AG08396 (cell line): ENCODE measurements at regions not wholly inside any gene's neighbourhood (a gene's known extent, or its start where the extent isn't known, plus 50 kb on each side); places are given as distances from the start of the nearest gene placed in this dataset.

Source experiments
- DNase-seq: peaks from one replicate; pipeline ENCODE4 v3.0.0; 2012; ENCODE audit warnings: low spot score, mixed read lengths

DNA sequence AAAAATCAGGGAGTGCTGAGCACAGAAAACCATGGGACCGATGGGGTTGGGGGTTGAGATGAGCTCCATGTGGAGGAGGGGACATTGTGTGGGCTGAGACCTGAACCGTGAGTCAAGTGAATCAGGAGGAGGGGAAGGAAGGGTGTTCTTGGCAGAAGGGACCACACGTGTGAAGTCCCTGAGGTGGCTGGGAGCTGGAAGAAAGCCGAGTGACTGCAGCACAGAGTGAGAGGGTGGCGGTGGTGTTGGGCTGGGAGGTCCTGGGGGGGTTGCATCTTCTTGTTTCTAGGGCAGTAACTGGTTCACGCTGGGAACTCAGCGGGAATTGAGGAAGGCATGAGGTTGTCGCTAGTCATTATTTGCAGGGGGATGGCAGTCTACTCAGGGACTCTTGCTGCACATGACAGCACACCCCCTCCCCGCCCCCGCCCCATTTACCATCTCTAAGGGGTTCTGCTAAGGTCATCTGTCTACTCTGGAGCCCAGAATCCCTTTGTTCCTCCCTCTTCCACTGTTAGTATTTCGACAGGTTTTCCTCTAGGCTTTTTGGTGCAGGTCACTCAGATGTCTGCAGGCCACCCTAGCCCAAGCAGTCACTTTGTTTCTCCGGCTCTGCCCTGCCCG lies 254.3 kb downstream of the TLE3 start:
- DNase-seq, result no peak

DNA sequence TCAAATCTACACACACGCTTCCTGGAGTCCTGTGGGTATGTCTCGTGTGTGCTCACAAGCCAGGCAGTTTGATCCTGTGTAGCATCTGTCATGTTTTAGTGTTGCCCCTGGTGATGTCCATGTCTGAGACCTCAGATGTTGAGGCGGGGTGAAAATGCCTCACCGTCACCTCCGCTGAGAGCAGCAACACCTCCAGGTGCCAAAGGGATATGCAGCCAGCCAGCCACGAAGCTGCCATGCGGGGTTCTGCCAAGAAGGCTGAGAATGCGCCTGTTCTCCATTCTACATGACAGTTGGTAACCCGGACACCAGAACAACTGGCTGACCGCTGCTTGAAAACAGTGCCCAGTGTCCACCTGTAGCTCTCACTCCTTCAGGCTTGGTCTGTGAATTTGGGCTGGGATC lies 253.8 kb downstream of the TLE3 start:
- DNase-seq, result no peak

DNA sequence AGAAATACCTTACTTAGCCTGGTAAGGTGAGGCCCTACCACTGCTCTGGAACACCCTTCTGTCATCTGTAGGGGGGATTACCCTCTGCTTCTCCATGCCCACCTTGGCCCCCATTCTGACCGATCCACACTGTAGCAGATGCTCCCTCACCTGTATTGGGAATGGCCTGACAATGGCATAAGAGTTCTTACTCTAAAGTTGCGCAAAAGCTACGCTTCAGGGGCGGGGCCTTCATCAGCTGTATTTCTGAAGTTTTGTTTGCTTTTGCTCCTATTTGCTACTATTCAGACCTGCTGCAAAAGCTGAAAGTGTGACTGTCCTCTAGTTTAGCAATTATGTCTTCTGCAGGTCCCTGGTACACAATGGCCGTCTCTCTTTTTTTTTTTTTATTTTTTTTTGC lies 252.6 kb downstream of the TLE3 start:
- DNase-seq, result no peak

DNA sequence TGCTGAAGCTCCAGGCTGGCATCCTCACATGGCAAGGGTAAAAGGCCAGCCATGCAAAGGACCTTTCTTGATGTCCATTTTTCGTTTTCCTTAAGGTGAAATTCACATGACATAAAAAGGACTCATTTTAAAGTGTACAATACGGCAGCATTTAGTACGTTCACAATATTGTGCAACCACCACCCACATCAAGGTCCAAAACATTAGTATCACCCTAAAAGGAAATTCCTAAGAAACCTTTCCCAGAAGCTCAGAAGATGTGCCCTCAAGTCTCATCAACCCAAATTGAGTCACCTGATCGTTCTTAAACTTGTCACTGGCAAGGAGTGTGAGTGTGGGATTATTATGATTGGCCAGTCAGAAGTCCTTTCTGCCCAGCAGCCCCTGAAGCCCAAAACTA lies 250.1 kb downstream of the TLE3 start:
- no peak for DNase-seq

DNA sequence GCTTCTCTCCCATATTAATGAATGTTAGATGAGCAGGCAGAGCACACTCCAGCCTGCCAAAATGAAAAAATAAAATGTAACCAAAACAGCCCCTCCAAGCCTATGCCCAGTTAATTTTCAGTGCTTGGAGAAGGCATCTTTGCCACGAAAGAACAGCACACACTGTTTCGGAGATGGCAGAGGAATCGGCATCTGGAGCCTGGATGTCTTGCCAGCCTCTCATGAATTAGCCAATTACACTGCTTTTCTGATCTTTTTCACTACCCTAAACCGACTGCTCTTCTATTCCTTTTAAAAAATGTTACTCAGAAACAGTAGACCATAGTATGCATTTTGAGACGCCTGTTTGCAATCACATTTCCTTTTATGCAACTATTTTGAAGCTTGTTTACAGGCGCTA lies 249.6 kb downstream of the TLE3 start:
- DNase-seq, result no peak

DNA sequence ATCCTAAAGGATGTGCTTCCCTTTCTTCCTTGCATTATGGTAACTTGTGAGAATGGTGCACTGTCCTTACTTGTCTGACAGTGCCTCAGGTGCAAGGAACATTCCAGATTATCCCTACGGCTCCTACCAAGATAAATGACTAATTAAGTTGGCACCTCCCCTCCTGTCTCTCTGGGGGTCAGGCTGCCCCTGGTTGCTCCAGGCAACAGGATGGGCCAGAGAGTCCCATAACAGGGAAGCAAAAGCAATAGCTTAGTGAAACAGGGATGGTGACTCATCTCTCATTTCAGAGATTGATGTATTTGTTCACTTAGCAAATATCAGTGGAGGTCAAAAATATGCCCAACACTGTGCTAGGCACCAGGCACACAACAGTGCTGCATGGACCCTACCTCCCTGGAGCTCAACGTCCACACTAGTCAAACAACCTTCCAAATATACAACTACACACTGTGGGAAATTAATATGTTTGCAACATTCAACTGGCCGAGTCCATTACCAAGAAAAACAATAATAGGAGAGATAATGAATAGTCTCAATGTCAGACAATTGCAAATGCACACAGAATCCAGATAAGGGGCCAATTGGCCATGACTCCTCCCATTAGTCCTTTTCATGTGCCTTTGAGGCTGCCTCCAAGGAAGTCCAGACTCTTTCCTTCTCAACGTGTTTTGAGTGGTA lies 249.0 kb downstream of the TLE3 start:
- DNase-seq, result no peak

DNA sequence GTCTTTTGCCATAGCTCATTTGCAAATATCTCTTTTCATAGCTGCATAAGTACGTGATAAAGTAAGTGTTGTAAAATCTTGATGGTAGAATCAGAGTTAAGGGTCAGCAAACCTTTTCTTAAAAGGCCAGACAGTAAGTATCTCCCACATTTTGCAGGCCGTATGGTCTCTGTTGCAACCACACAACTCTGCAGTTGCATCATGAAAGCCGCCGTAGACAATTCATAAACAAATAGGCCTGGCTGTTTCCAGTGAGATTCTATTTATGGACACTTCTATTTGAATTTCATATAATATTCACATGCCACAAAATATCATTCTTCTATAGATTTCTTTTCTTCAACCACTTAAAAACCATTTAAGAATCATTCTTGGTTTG lies 248.5 kb downstream of the TLE3 start:
- no peak for DNase-seq

DNA sequence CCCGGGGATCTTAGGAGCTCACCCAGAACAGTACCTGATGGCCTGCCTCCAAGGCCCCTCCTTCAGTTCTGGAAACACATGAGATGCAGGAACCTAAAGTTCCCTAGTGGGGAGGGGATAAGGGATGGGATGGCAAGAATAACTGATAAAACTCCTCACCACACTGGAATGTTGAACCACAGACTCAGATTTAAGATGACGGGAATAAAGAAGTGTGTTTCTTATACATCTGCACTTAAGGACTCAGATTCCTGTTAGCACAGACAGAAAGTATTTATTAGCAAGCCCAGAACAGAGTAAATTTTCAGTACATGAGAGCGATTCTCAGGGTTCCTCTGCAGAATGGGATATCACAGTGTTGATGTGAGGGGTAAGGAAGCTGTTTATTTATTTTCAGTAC lies 245.2 kb downstream of the TLE3 start:
- DNase-seq, result no peak

DNA sequence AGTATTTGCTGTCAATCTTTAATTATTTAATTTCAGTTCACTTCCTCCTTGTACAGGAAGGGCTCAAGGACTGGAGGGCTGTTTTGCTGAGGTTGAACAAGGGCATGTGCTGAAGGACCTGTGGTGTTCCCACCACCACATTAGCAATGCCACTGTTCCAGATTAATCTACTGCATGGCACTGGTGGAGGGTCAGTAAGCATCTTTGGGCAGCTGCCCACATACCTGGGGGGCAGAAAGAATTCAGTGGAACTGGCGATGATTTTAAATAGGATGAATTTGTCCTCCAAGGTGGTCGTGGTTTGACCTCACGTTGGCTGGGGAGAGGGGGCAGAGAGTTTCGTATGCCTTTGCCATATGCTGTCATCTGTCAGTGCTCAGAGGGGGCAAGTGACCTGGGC lies 244.8 kb downstream of the TLE3 start:
- no peak for DNase-seq

DNA sequence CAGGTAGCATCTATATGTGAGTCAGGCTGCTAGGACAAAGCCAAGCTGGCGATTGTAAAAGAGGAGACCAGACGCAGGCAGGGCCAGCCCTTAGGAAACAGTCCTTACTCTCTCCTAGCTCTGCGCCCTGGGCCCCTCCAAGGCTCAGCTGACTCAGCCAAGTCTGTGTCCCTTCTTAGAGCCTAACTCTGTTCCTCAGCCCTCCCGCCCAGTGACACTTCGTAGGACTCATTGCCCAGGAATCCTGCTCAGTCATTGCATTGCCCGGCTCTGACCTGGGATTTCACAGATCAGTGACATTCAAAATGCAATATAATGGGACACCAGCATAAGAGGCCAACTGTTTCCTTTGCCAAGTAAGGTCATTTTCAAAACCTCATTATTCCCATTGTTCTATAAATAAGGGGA lies 244.2 kb downstream of the TLE3 start:
- peak; percentile 77 for DNase-seq

DNA sequence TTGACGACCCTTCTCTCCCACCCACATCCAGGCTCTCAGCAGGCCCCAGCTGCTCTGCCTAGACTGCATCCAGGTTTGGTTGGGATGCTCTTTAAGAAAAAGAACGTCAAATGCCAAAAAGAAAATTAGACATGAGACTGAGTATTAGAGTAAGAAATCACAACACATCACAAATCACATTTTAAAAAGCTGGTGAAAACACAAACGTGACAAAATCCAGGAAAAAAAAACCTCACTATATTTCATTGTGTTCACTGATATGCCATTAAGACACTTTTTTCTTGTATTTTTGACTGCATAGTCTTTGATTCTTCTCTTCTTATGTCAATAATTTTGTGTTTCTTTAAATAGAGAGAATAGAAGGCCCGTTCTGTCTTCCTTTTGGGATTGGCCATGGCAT lies 243.7 kb downstream of the TLE3 start:
- DNase-seq, result no peak

DNA sequence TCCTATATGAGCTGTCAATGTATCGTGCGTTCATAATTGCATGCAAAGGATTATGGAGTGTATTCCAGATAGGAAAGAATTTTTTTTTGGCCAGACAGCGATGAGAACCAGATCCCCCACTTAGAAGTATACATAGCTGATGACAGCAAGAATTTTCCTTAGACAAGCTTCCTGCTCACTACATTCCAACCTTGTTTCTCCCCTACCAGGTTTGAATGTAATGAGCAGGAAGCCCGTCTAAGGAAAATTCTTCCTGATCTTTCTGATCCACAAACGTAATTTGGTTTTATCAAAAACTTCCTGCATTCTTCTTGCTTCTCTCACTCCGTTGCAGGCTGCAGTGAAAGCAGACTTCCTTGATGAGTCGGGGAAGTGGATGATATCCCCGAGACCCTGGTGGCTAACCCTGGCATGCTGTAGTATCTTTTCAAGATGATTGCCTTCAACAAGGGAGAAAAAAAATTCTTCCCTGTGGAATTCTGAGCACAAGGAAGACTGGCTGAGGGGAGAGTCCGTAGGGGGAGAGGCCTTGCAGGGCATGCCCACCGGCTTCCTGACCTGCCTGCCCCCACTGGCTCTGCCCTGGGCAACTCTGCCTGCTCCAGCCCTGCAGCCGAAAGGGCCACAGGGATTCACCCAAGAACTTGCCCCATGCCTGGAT lies 243.1 kb downstream of the TLE3 start:
- DNase-seq, result no peak

DNA sequence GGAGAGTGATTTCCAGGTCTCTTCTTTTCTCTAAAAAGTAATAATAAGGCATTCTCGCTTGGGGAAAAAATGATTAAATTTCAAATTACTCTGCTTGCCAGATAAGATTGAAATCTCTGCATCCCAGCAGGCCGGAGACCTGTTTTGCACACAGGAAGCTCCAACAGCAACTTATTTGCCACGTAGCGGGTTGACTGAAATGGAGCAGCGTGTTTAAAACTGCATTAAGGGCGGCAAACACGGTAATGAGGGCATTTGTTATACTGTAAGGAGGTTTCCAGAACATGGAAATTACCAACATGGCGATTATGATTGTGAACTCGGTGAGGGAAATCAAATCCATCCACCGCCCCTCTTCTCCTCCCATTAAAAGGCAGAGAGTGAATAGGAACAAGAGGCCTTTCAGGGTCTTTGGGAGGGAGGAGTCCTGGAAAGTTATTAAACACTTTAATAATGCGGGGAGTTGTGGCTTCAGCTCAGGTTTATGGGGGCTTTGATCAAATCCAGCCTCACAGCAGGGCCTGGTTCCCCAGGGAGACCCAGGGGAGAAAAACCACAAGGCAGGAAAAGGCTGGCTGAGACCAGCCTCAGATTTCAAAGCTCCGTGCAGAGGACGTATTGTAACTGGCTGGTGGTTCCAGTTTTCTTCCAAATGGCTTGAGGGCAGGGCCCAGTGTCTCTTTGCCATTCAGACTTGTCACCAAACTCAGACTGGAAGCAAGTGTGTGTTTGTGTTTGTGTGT lies 242.3 kb downstream of the TLE3 start:
- DNase-seq, result no peak

DNA sequence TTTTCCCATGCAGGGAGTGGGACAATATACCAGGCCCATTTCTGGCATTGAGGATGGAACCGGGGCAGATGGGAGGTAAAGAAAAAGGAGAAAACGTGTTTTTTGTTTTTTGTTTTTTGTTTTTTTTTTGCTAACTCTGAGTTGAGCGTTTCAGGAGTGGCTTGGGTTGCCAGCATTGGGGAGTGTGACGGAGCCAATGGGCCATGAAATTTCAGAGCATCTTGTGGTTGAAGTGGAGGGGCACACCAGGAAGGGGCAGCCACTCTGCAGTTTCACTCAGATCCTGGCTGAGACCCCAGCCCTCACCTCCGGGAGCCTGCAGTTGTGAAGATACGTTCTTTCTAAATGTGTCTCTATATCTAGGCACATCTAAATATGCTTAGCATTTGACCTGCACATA lies 240.5 kb downstream of the TLE3 start:
- DNase-seq, result no peak

DNA sequence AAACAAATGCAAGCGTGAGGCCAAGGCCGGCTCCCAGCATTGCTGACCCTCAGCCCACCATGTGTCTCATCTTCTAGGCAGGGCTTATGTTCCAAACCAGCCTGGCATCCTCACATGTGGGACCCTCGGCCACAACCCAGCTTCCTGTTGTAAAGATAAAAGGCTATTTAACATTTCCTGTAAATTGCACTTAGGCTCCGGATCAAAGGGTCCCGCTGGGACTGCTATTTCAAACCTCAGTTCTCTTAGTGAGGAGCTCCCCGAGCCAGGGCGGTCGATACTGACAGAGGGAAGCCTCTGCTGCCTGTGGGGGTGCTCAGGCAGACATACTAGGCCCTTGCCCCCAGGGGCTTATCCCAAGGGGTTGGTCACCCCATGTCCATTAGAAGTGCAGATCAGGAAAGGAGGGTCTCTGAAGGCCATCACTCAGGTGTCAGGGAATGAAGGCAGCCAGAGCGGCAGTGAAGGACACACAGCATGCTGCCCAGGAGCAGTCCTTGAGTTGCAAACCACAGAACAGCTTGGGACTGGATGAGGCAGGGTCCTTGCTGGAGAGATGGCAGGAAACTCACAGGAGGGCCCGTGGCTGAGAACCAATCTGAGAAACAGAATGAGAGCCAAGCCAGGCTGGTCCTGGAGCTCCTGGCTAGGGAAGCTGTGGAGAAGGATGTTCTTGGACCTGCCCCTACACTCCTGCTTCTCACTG lies 239.9 kb downstream of the TLE3 start:
- no peak for DNase-seq

DNA sequence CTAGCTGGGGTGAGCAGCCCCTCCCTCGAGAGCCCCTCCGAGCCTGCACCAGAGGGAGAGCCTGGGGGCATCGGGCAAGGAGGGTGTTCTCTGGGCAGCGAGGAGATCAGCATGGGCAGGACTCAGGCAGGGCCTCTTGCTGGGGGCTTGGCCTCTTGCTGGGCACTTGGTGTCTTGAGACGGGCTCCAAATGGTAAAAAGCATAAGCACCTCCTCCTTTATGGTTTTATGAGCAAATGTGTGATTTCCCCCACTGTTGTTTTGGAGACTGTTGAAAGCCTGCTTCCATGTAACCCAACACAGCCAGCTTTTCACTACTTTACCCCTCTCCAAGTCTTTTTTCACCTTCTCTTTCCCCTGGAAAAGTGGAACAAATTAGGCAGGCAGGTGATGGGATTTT lies 239.3 kb downstream of the TLE3 start:
- no peak for DNase-seq

DNA sequence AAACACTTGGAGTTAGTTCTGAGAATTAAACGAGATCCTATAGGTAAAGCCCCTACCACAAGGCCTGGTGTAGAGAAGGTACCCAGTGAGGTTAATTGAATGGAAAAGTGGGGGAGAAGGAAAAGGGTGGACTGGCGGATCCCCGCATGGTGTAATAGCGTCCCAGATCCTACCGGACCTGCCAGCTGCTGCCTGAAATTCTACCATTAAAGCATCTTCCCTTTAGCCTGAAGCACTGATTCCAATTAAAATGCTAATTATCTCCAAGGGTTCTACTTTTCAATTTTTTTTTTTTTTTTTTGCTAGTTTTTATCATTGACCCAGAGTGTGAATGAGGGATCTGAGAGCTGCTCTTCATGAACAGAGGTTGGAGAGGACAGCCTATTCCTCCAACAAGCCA lies 237.9 kb downstream of the TLE3 start:
- DNase-seq, result no peak

DNA sequence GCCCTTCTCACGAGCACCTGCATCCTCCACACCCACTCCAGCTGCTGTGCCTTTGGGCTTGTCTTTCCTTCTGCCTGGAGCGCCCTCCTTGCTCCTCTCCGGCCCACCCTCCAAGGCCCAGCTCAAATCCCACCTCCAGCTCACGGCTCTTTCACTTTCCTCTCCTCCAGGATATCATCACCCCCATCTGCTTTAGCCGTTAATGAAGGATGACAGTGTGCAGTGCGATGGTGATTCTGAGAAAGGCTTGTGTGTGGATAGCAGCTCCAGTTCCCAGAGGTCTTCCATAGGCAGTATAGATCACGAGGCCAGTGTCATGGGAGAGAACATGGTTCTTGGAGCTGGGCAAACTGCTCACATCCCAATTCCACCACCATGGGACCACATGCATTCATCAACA lies 237.4 kb downstream of the TLE3 start:
- no peak for DNase-seq

DNA sequence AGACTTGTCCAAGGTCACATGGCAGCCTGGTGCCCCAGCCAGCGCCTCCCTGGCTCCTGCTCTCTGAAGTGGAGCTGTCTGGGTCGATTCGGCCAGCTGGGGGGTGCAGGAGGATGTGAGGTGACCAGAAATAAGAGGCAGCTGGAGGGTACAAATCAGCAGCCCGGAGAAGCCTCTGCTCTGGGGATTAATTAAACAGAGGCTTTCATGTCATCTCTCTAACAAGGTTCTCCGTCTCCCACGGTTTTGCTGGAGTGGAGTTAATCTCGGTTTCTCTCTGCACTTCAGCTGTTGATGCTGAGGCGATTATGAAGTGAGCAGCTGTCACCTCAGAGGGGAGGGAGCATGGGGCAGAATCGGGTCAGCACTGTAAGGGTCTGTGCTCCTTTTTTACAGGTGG lies 236.8 kb downstream of the TLE3 start:
- no peak for DNase-seq

DNA sequence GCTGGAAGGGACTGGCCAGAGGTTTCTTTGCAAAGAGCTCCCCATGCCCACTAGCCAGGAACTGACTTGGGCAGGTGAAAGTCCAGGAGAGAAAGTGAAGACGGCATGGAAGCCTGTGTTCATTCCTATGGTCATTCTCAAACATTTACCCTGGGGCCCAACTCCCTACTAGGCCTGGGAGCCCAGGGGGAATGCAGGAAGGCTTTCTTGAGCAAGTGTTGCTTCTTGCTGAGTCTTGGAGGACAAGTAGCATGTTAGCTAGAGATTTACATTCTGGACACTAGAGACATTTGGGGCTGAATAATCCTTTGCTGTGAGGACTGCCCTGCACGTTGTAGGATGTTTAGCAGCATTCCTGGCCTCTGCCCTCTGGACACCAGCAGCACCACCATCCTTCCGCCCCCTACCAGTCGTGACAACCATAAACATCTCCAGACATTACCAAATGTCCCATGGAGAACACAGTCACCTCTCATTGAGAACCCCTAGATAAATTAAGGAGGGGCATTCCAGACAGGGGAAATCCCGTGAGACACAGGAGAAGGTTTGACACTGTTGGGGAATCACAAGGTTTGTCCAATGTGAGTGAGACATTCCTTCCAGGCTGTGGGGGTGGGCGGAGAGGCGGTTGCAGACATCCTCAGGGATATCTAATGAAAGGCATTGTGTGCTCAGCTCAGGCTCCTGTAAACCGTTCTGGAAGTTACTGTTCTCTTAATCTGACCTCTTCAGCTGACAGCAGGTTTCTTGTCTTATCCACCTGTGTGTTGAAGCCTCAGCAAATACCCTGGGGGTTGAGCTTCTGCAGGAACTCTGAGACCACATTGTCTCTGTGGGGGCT lies 236.2 kb downstream of the TLE3 start:
- DNase-seq, result no peak

DNA sequence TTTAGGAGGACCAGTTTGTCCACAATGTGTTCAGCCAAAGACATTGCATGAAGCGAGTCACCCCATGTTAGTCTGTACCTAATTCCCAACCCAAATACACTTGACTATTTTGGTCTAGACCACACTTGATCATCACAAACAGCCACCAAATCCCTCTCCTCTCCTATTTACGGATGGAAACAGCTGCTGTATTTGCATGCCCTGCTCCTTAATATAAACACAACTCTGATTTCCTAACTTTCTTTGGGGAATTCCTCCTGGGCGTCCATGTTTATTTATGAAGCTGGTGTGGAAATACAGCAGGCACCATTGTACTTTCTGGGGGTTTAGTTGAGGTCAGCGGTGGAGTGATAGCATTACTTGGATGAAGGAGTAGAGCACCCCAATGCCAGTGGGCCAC lies 235.2 kb downstream of the TLE3 start:
- no peak for DNase-seq

DNA sequence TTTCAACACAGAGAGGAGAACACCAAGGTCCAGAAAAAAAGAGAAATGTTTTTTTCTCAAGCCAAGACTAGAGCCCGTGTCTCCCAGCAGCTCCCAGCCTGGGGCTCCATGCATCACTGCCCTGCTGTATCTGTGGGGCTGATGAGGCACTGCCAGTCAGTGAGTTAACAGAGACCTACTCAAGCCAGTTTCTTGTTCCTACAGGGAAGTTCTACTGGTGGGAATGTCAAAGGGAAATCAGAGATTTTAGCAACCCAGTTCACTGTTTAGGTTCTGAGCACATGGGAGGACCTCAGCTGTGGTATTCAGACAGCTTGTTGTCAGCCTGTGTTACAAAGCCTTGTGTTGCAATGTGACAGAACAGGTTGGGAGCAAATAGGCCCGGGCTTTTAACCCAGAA lies 234.3 kb downstream of the TLE3 start:
- no peak for DNase-seq
